HAP-1 (cell line): ENCODE measurements at regions not wholly inside any gene's neighbourhood (a gene's known extent, or its start where the extent isn't known, plus 50 kb on each side); places are given as distances from the start of the nearest gene placed in this dataset.

Source experiments
- DNase-seq, 2 experiments: peaks; one replicate each; pipeline ENCODE4 v3.0.0-alpha.2; 2016 to 2020; ENCODE audit warnings: low spot score in 2 of 2
- H3K27me3 ChIP-seq: fragments of 250-450 bp; sonication (Bioruptor Pico); 2 replicates; pipeline ENCODE4 v1.5.1; 2020; ENCODE audit warnings: low read depth, mild to moderate bottlenecking, moderate library complexity
- H3K36me3 ChIP-seq: fragments of 250-450 bp; sonication (Bioruptor Pico); replicated peaks from 2 replicates; pipeline ENCODE4 v1.5.1; 2020; ENCODE audit warnings: mild to moderate bottlenecking
- H3K4me1 ChIP-seq: fragments of 250-450 bp; sonication (Bioruptor Pico); 2 replicates; pipeline ENCODE4 v1.5.1; 2020; ENCODE audit warnings: mild to moderate bottlenecking
- H3K4me3 ChIP-seq: fragments of 250-450 bp; sonication (Bioruptor Pico); 2 replicates; pipeline ENCODE4 v1.5.1; 2020; ENCODE audit warnings: mild to moderate bottlenecking, moderate library complexity
- H3K9me3 ChIP-seq: fragments of 250-450 bp; sonication (Bioruptor Pico); 2 replicates; pipeline ENCODE4 v1.5.1; 2020; ENCODE audit warnings: mild to moderate bottlenecking, moderate library complexity
- in situ Hi-C: fragments of 300-500 bp; cut with MboI; formaldehyde crosslinking; loops from 3 replicates; pipeline ENCODE4 v1.14.3; 2020; ENCODE audit warnings: low sequenced_read_pairs, inconsistent platforms, mixed read lengths

- Histone ChIP-seq H3K9me3 (no peaks in the 10 kb centered on the region), H3K36me3 (no peaks in the 10 kb centered on the region), H3K27me3 (no peaks in the 10 kb centered on the region), H3K4me3 (no peak overlapping the region), H3K4me1 (peaks cover 4% of the 10 kb centered on the region)
- no peak for DNase-seq
- in situ Hi-C loops: no loop called here
Measured at GRCh38 chr10:28951484-28951883, 274.2 kb downstream of the BAMBI start.

DNA sequence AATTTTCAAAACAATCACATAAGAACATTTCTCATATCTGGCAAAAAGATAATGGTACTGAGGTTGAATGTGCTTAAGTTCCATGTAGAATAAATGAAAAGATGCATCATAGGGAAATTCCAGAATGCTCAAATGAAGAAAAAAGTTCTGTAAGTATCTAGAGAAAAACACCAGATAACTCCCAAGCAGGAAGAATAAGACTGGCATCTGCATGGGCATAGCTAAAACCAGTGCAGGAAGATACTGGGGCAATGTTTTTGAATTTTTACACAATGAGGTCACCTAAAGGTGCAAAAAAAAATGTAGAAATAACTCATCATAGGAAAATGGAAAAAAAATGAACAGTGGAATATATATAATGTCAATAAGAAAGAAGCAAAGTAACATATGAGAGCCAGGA lies 275.2 kb downstream of the BAMBI start:
- in situ Hi-C loops: no loop called here
- Histone ChIP-seq H3K4me1 (peaks cover 4% of the 10 kb centered on the region), H3K27me3 (no peaks in the 10 kb centered on the region), H3K36me3 (no peaks in the 10 kb centered on the region), H3K4me3 (no peak overlapping the region), H3K9me3 (no peaks in the 10 kb centered on the region)
- DNase-seq: no peak

GRCh38 chr10:28954211-28954610 lies 276.9 kb downstream of the BAMBI start:
- in situ Hi-C loops: no loop called here

GRCh38 chr10:28958468-28958867 lies 281.1 kb downstream of the BAMBI start:
- in situ Hi-C loops: no loop called here
- Histone ChIP-seq H3K36me3 (no peaks in the 10 kb centered on the region), H3K27me3 (no peaks in the 10 kb centered on the region), H3K9me3 (no peaks in the 10 kb centered on the region), H3K4me1 (peaks cover 4% of the 10 kb centered on the region), H3K4me3 (no peak overlapping the region)
- DNase-seq: no peak

More at GRCh38 chr10:28954211-28954610, 276.9 kb downstream of the BAMBI start:
- peak in 1 of 2 experiments; percentile 54 for DNase-seq
- Histone ChIP-seq H3K4me1 (peaks cover 4% of the 10 kb centered on the region), H3K36me3 (no peaks in the 10 kb centered on the region), H3K4me3 (no peak overlapping the region), H3K27me3 (no peaks in the 10 kb centered on the region), H3K9me3 (no peaks in the 10 kb centered on the region)

DNA sequence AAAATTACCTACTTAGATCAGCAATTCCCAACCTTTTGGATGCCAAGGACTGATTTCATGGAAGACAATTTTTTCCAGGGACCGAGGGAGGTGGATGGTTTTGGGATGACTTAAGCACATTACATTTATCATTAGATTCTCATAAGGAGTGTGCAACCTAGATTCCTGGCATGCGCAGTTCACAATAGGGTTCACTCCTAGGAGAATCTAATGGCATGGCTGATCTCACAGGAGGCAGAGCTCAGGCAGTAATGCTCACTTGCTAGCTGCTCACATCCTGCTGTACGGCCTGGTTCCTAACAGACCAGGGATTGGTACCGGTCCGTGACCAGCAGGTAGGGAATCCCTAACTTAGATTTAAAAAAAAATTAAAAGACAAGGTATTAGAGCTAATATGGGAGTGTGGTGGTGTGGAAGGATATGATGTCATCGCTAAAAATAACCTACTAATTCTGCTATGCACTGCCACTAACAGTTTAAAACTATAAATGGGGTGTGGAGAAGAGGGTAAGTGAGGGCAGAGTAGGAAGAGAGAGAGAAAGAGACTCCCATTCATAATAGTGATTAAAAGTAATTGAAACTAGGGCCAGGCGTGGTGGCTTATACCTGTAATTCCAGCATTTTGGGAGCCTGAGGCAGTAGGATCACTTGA lies 282.7 kb downstream of the BAMBI start:
- Histone ChIP-seq H3K4me1 (no peaks in the 10 kb centered on the region), H3K4me3 (no peak overlapping the region), H3K9me3 (no peaks in the 10 kb centered on the region), H3K27me3 (no peaks in the 10 kb centered on the region), H3K36me3 (no peaks in the 10 kb centered on the region)
- in situ Hi-C loops: no loop called here
- no peak for DNase-seq

DNA sequence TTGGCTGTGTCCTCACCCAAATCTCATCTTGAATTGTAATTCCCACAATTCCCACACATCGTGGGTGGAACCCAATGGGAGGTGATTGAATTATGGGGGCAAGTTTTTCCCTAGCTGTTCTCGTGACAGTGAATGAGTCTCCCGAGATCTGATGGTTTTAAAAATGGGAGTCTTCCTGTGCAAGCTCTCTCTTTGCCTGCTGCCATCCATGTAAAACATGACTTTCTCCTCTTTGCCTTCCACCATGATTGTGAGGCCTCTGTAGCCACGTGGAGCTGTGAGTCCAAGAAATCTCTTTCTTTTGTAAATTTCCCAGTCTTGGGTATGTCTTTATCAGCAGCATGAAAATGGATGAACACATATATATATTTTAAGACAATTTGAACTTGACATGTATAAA lies 285.4 kb downstream of the BAMBI start:
- Histone ChIP-seq H3K36me3 (no peaks in the 10 kb centered on the region), H3K9me3 (no peaks in the 10 kb centered on the region), H3K27me3 (no peaks in the 10 kb centered on the region), H3K4me1 (no peaks in the 10 kb centered on the region), H3K4me3 (no peak overlapping the region)
- DNase-seq: no peak
- in situ Hi-C loops: no loop called here

- Histone ChIP-seq H3K27me3 (no peaks in the 10 kb centered on the region), H3K9me3 (no peaks in the 10 kb centered on the region), H3K36me3 (no peaks in the 10 kb centered on the region), H3K4me3 (no peak overlapping the region), H3K4me1 (no peaks in the 10 kb centered on the region)
- in situ Hi-C loops: no loop called here
- DNase-seq: no peak
Measured at GRCh38 chr10:28963539-28964221, 286.4 kb downstream of the BAMBI start.

- Histone ChIP-seq H3K9me3 (no peaks in the 10 kb centered on the region), H3K36me3 (no peaks in the 10 kb centered on the region), H3K4me3 (no peak overlapping the region), H3K27me3 (no peaks in the 10 kb centered on the region), H3K4me1 (no peaks in the 10 kb centered on the region)
- DNase-seq: no peak
- in situ Hi-C loops: no loop called here
Measured at GRCh38 chr10:28965937-28966336, 288.6 kb downstream of the BAMBI start.

GRCh38 chr10:28967031-28967430 lies 289.7 kb downstream of the BAMBI start:
- no peak overlapping the region for H3K4me3 ChIP-seq
- in situ Hi-C loops: no loop called here
- DNase-seq: no peak

DNA sequence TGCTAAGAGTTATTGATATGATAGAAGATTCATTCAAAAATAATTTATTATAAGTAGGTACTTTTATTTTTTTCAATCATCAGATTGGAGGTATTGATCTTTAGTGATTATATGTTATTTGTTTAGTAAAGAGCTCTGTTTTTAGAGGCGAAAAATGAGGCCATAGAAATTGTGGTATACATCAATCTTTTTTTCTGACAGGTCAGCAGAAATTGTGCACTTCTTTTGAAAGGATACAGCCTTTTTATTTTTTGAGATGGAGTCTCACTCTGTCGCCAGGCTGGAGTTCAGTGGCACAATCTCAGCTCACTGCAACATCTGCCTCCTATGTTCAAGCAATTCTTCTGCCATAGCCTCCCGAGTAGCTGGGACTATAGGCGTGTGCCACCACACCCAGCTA lies 292.1 kb downstream of the BAMBI start:
- no peaks in the 10 kb centered on the region for H3K4me1 ChIP-seq
- no peaks in the 10 kb centered on the region for H3K36me3 ChIP-seq
- no peaks in the 10 kb centered on the region for H3K9me3 ChIP-seq
- in situ Hi-C loops: no loop called here
- DNase-seq: no peak
- H3K4me3 ChIP-seq: no peak overlapping the region
- no peaks in the 10 kb centered on the region for H3K27me3 ChIP-seq

More at GRCh38 chr10:28967031-28967430, 289.7 kb downstream of the BAMBI start:
- Histone ChIP-seq H3K9me3 (no peaks in the 10 kb centered on the region), H3K27me3 (no peaks in the 10 kb centered on the region), H3K4me1 (no peaks in the 10 kb centered on the region), H3K36me3 (no peaks in the 10 kb centered on the region)

GRCh38 chr10:28970231-28970630 lies 292.9 kb downstream of the BAMBI start:
- H3K27me3 ChIP-seq: no peaks in the 10 kb centered on the region
- in situ Hi-C loops: no loop called here
- H3K36me3 ChIP-seq: no peaks in the 10 kb centered on the region
- H3K9me3 ChIP-seq: no peaks in the 10 kb centered on the region
- no peak overlapping the region for H3K4me3 ChIP-seq
- no peak for DNase-seq
- peaks cover under 1% of the 10 kb centered on the region for H3K4me1 ChIP-seq

DNA sequence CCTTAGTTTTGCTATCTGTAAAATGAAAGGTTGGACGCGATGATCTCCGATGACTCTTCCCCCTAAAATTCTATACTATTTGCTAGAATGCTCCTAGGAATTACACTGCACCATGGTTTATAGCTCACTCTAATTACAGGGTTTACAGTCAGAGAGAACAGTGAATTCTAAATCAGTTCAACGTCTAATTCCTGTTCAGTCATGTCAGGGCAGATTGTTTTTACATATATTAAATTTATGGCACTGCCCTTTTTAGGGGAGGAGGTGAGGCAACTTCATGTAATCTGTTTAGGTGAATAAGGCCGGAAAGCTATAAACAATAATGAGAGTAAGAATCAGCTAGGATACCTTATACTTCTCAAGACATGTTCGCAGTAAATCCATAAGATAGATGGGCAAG lies 293.9 kb downstream of the BAMBI start:
- Histone ChIP-seq H3K4me3 (no peak overlapping the region), H3K27me3 (no peaks in the 10 kb centered on the region), H3K36me3 (no peaks in the 10 kb centered on the region), H3K4me1 (peaks cover 8% of the 10 kb centered on the region), H3K9me3 (no peaks in the 10 kb centered on the region)
- no peak for DNase-seq
- in situ Hi-C loops: no loop called here

- peaks cover 10% of the 10 kb centered on the region for H3K4me1 ChIP-seq
- no peaks in the 10 kb centered on the region for H3K36me3 ChIP-seq
- no peaks in the 10 kb centered on the region for H3K9me3 ChIP-seq
- H3K27me3 ChIP-seq: no peaks in the 10 kb centered on the region
- no peak for DNase-seq
- in situ Hi-C loops: no loop called here
- no peak overlapping the region for H3K4me3 ChIP-seq
Measured at GRCh38 chr10:28971764-28972163, 294.4 kb downstream of the BAMBI start.

- Histone ChIP-seq H3K36me3 (no peaks in the 10 kb centered on the region), H3K4me3 (no peak overlapping the region), H3K9me3 (no peaks in the 10 kb centered on the region), H3K4me1 (peaks cover 10% of the 10 kb centered on the region), H3K27me3 (no peaks in the 10 kb centered on the region)
- in situ Hi-C loops: no loop called here
- DNase-seq: no peak
Measured at GRCh38 chr10:28973309-28973972, 296.1 kb downstream of the BAMBI start.
